ENCODE measurements at regions not wholly inside any gene's neighbourhood (a gene's known extent, or its start where the extent isn't known, plus 50 kb on each side); places are given as distances from the start of the nearest gene placed in this dataset.

- no peak for TF ChIP-seq CTCF (IDR thresholded peaks at IDR 0.05)
- TF ChIP-seq POLR2A (IDR thresholded peaks at IDR 0.05) = no peak
These were observed 75.5 kb upstream of the UNC5A start for GRCh38 chr5:176734756-176735342.

Measured in esophagus squamous epithelium (tissue), 4 donors.